ENCODE measurements at regions not wholly inside any gene's neighbourhood (a gene's known extent, or its start where the extent isn't known, plus 50 kb on each side); places are given as distances from the start of the nearest gene placed in this dataset.

DNA sequence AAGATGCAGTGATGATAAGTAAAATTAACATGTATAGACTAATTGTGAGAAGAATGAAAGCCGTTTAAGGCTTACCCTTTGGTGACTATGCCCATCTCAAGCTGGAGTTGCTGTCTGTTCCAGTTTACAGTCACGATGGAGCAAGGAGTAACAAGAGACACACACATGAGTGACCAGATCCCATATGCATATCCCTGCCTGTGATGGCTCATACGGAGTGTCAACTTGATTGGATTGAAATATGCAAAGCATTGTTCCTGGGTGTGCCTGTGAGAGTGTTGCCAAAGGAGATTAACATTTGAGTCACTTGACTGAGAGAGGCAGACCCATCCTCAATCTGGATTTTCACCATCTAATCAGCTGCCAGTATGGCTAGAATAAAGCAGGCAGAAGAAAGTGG lies 786.8 kb downstream of the FAM181B start:
- TF ChIP-seq, protein P1, sequence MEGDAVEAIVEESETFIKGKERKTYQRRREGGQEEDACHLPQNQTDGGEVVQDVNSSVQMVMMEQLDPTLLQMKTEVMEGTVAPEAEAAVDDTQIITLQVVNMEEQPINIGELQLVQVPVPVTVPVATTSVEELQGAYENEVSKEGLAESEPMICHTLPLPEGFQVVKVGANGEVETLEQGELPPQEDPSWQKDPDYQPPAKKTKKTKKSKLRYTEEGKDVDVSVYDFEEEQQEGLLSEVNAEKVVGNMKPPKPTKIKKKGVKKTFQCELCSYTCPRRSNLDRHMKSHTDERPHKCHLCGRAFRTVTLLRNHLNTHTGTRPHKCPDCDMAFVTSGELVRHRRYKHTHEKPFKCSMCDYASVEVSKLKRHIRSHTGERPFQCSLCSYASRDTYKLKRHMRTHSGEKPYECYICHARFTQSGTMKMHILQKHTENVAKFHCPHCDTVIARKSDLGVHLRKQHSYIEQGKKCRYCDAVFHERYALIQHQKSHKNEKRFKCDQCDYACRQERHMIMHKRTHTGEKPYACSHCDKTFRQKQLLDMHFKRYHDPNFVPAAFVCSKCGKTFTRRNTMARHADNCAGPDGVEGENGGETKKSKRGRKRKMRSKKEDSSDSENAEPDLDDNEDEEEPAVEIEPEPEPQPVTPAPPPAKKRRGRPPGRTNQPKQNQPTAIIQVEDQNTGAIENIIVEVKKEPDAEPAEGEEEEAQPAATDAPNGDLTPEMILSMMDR (IDR thresholded peaks at IDR 0.05; ENCODE audit: control extremely low read depth, extremely low read depth, low read depth, missing control alignments) = no peak
- POLR2A ChIA-PET = no interaction called here
- CTCF ChIA-PET = no interaction called here
- no peak for DNase-seq (ENCODE audit: extremely low spot score)

DNA sequence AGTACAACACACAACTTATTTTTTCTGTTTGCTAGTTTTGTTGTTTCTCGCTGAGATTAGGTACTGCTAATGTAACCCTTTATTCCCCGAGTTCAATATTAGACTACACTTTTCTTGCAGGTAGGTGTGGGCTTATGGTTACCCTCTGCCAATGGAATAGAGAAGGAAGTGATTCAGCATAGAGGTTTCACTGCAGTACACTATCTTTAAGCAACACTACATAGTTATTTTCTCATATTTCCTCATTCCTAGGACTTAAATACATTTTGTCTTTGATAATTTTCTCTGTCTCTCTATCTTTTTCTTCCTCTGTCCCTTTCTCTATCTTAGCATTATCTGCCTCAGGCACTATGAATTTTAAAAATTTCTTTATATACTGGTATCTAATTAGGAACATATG lies 791.0 kb downstream of the FAM181B start:
- TF ChIP-seq, protein P1 (IDR thresholded peaks at IDR 0.05; ENCODE audit: control extremely low read depth, extremely low read depth, low read depth, missing control alignments) = no peak
- POLR2A ChIA-PET = no interaction called here
- DNase-seq (ENCODE audit: extremely low spot score) = no peak
- CTCF ChIA-PET = no interaction called here

DNA sequence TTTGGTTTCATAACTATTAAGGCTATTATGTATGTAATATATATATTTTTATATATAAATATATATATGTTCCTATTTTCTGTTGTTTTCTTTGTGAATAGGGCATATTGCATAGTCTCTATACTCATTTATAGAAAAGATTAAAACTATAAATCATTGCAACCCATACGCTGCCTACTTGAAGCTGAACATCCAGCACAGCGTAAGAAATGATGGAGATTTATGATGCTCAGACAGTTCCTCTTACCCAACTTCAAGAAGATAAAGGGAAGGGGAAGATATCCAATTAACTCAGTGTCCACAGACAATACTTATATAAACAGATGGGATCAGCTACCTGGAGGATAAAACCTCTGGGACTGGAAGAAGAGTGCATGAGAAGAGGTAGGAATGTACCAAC lies 791.7 kb downstream of the FAM181B start:
- no peak for DNase-seq (ENCODE audit: extremely low spot score)
- POLR2A ChIA-PET = no interaction called here
- TF ChIP-seq, protein P1 (IDR thresholded peaks at IDR 0.05; ENCODE audit: control extremely low read depth, extremely low read depth, low read depth, missing control alignments) = no peak
- CTCF ChIA-PET = no interaction called here

DNA sequence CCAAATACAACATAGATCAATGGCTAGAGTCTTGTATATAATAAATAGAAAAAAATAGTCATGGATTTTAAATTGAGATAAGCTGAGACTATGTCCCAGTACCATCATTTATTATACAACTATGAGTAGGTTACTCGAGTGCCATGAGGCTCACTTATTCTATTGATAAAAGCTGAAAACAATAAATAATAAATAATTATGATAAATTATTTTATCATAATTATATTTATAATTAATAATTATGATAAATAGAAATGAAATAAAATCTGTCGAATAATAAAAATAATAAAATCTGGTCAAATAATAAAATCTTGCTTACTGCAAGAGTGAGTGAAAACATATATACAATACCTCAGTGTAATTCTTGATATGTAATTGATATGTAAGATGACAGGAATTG lies 801.4 kb downstream of the FAM181B start:
- DNase-seq (ENCODE audit: extremely low spot score) = no peak
- POLR2A ChIA-PET = no interaction called here
- CTCF ChIA-PET = no interaction called here
- TF ChIP-seq, protein P1 (IDR thresholded peaks at IDR 0.05; ENCODE audit: control extremely low read depth, extremely low read depth, low read depth, missing control alignments) = no peak

DNA sequence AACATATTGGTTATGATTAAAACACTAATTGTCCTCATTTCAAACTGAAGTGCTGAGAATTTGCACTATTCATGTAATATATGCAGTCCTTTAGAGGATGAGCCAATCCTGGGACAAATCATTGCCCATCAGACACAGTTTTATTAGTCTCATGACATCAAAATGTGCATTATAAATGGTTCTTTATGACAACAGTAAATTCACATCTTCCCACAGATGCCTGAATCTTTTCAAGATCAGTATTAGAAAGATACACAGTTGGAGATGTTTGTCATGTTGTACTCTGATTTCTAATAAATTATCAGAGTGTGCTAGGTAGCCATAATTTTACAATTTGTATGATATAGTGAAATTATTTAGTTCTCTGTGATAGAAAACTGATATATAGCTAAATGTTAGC lies 813.5 kb downstream of the FAM181B start:
- CTCF ChIA-PET = interaction anchor here (1.4 to 1.8 kb wide), 2 partner anchors 8 to 12 kb away, joined by 4 read pairs; no protein-coding TSS in a partner anchor
- no peak for DNase-seq (ENCODE audit: extremely low spot score)
- POLR2A ChIA-PET = no interaction called here
- TF ChIP-seq, protein P1 (IDR thresholded peaks at IDR 0.05; ENCODE audit: control extremely low read depth, extremely low read depth, low read depth, missing control alignments) = no peak

DNA sequence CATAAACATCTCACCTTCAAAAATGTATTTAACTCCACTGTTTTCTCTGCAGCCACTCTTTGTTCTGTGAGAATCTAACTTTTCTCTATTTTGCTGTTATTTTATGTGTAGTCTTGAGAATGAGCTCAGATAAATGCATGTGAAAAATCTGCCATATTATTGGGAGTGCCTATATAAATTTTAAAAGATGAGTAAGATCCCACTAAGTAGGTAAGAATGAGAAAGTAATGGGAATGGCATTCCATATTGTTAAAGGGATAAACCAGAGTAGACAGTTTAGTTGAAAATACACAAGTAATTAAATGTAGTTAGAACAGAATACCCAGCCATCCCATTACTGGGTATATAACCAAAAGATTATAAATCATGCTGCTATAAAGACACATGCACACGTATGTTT lies 817.2 kb downstream of the FAM181B start:
- CTCF ChIA-PET = no interaction called here
- POLR2A ChIA-PET = no interaction called here
- TF ChIP-seq, protein P1 (IDR thresholded peaks at IDR 0.05; ENCODE audit: control extremely low read depth, extremely low read depth, low read depth, missing control alignments) = no peak
- DNase-seq (ENCODE audit: extremely low spot score) = no peak

DNA sequence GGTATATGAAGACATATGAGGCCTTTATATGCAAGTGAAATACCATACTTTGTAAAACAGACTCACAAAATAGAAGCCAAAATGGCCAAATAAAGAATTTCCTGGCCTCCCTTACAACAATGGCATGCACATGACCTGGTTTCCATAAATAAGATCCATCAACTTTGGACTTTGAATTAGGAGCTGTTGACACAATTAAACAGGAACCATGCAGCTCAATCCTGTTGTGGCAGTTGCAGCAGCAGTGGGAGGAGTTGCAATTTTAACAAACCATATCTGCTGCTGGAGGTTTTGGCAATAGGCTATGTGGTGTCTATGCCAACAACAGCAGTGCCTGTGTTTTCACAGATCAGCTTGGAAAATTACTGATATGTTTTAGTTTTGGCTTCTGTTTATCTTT lies 818.6 kb downstream of the FAM181B start:
- POLR2A ChIA-PET = no interaction called here
- TF ChIP-seq, protein P1 (IDR thresholded peaks at IDR 0.05; ENCODE audit: control extremely low read depth, extremely low read depth, low read depth, missing control alignments) = no peak
- CTCF ChIA-PET = no interaction called here
- DNase-seq (ENCODE audit: extremely low spot score) = no peak
